Smooth muscle cell (in vitro differentiated cells): ENCODE measurements at regions not wholly inside any gene's neighbourhood (a gene's known extent, or its start where the extent isn't known, plus 50 kb on each side); places are given as distances from the start of the nearest gene placed in this dataset.

Experiments
- DNase-seq: peaks from one replicate; lab custom pipeline; 2025; ENCODE audit not compliant: unreplicated experiment; lab: John Stamatoyannopoulos, UW
- H2AFZ ChIP-seq: fragments of 200-600 bp; sonication (generic); 2 replicates; pipeline ENCODE4 v1.6.0; 2016; ENCODE audit warnings: antibody characterized with exemption, low read depth, mild to moderate bottlenecking
- H3F3A ChIP-seq: fragments of 200-600 bp; sonication (generic); 2 replicates; pipeline ENCODE4 v1.6.0; 2017; ENCODE audit warnings: antibody characterized with exemption, low read depth
- H3K27ac ChIP-seq: fragments of 200-600 bp; sonication (generic); 2 replicates; pipeline ENCODE4 v1.5.1; 2016; ENCODE audit warnings: low read depth, mild to moderate bottlenecking
- H3K27me3 ChIP-seq: fragments of 200-600 bp; sonication (generic); 2 replicates; pipeline ENCODE4 v1.6.1; 2016; ENCODE audit warnings: low read depth, mild to moderate bottlenecking
- H3K36me3 ChIP-seq: fragments of 200-600 bp; sonication (generic); 2 replicates; pipeline ENCODE4 v1.5.1; 2016; ENCODE audit warnings: low read depth
- H3K4me1 ChIP-seq: fragments of 200-600 bp; sonication (generic); 2 replicates; pipeline ENCODE4 v1.5.1; 2016; ENCODE audit warnings: low read depth
- H3K4me2 ChIP-seq: fragments of 200-600 bp; sonication (generic); 2 replicates; pipeline ENCODE4 v1.6.0; 2016; ENCODE audit warnings: mild to moderate bottlenecking
- H3K4me3 ChIP-seq: fragments of 200-600 bp; sonication (generic); 2 replicates; pipeline ENCODE4 v1.5.1; 2016; ENCODE audit warnings: mild to moderate bottlenecking
- H3K79me2 ChIP-seq: fragments of 200-600 bp; sonication (generic); 2 replicates; pipeline ENCODE4 v1.6.0; 2016; ENCODE audit warnings: low read depth, mild to moderate bottlenecking
- H3K9ac ChIP-seq: fragments of 200-600 bp; sonication (generic); 2 replicates; pipeline ENCODE4 v1.6.0; 2016; ENCODE audit warnings: low read depth
- H3K9me3 ChIP-seq: fragments of 200-600 bp; sonication (generic); replicated peaks from 2 replicates; pipeline ENCODE4 v1.5.1; 2016; ENCODE audit warnings: low read depth
- H4K20me1 ChIP-seq: fragments of 200-600 bp; sonication (generic); 2 replicates; pipeline ENCODE4 v1.6.0; 2016; ENCODE audit warnings: low read depth
- WGBS: methylation state at CpG from one replicate; pipeline ENCODE4 v1.1.7; 2016; ENCODE audit warnings: low lambda C conversion rate; 5-methylcytosine and 5-hydroxymethylcytosine counted together
- TF ChIP-seq, protein P1 (sequence below): fragments of 200-600 bp; sonication (generic); IDR thresholded peaks from 2 replicates; pipeline ENCODE4 v1.5.1; 2017; ENCODE audit warnings: borderline replicate concordance, mild to moderate bottlenecking, antibody characterized with exemption; ENCODE audit not compliant: insufficient read depth, poor library complexity, severe bottlenecking

DNA sequence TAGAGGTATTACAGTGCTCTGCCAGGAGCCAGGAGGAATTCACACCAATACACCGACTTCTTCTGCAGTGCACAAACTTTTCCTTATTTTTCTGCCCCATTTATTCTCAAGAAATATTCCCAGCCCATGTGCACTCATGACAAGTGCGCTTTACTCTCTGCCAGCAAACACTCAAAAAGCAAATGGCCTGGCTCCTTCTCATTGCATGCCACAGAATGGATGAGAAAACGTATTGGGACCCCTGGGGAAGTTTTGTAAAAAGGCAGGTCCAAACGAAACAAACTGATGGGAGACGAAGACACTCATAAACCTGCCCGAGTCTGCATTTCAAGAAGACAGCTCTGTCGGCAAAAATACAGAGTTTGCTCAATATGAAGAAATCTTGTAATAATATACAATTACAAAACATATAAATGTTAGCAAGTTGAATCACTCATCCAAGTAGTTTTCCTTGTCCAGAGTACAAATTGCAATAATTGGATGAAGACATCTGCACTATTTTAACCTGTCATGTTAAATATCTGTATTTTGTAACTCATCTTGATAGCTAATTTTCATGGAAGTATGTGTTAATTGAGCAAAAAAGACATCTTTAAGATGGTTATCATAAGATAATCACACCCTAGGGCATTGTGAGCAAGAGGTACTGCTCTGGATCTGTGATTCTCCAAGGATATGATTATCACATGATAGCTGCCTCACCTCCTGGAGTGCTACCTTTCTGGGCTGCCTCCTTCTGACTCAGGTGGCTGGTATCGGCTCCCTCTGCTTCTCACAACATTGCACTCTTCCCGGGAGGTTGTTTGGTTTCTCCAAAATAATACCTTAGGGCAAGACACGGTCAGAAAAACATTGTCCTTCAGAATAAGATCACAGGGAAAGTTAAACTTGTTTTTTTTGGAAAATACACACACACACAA lies 260.8 kb upstream of the G2E3 start:
- no peaks in the 10 kb centered on the region for H3F3A ChIP-seq
- H3K4me1 ChIP-seq: no peaks in the 10 kb centered on the region
- no peaks in the 10 kb centered on the region for H3K9me3 ChIP-seq
- no peak for DNase-seq
- no peaks in the 10 kb centered on the region for H3K27me3 ChIP-seq
- no peak overlapping the region for H3K4me2 ChIP-seq
- no peak overlapping the region for H3K9ac ChIP-seq
- H3K4me3 ChIP-seq: no peak overlapping the region
- TF ChIP-seq, protein P1, sequence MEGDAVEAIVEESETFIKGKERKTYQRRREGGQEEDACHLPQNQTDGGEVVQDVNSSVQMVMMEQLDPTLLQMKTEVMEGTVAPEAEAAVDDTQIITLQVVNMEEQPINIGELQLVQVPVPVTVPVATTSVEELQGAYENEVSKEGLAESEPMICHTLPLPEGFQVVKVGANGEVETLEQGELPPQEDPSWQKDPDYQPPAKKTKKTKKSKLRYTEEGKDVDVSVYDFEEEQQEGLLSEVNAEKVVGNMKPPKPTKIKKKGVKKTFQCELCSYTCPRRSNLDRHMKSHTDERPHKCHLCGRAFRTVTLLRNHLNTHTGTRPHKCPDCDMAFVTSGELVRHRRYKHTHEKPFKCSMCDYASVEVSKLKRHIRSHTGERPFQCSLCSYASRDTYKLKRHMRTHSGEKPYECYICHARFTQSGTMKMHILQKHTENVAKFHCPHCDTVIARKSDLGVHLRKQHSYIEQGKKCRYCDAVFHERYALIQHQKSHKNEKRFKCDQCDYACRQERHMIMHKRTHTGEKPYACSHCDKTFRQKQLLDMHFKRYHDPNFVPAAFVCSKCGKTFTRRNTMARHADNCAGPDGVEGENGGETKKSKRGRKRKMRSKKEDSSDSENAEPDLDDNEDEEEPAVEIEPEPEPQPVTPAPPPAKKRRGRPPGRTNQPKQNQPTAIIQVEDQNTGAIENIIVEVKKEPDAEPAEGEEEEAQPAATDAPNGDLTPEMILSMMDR: no peak
- H3K27ac ChIP-seq: no peak overlapping the region
- 78% methylated on average over 10 of the region's 10 CpGs for WGBS
- no peaks in the 10 kb centered on the region for H4K20me1 ChIP-seq
- H2AFZ ChIP-seq: no peak overlapping the region
- no peaks in the 10 kb centered on the region for H3K79me2 ChIP-seq
- H3K36me3 ChIP-seq: no peaks in the 10 kb centered on the region

DNA sequence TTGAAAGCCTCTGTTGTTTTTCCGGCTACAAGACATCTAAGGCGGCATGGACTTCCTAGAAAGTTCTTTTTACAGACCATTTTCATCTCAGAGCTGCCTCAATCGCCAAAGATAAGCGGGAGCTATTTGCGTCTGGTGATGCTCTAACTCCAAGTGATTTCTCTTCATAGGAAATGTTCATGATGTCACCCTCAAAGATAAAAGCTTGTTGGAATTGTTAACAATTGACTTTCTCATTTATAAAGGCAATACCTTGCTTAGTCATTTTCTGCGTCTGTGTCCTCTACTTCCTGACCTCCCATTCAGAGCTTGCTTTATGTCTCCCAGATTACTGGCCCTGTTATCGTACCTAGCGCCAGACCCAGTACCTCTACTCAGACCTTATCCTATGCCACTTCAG lies 259.0 kb upstream of the G2E3 start:
- no peak overlapping the region for H2AFZ ChIP-seq
- H3K27me3 ChIP-seq: no peaks in the 10 kb centered on the region
- H3K9me3 ChIP-seq: no peaks in the 10 kb centered on the region
- no peak overlapping the region for H3K9ac ChIP-seq
- no peaks in the 10 kb centered on the region for H3F3A ChIP-seq
- H4K20me1 ChIP-seq: no peaks in the 10 kb centered on the region
- WGBS: 41% methylated on average over 8 of the region's 8 CpGs
- TF ChIP-seq, protein P1: no peak
- no peak overlapping the region for H3K4me3 ChIP-seq
- DNase-seq: no peak
- H3K79me2 ChIP-seq: no peaks in the 10 kb centered on the region
- no peaks in the 10 kb centered on the region for H3K4me1 ChIP-seq
- H3K36me3 ChIP-seq: no peaks in the 10 kb centered on the region
- no peak overlapping the region for H3K27ac ChIP-seq
- no peak overlapping the region for H3K4me2 ChIP-seq

DNA sequence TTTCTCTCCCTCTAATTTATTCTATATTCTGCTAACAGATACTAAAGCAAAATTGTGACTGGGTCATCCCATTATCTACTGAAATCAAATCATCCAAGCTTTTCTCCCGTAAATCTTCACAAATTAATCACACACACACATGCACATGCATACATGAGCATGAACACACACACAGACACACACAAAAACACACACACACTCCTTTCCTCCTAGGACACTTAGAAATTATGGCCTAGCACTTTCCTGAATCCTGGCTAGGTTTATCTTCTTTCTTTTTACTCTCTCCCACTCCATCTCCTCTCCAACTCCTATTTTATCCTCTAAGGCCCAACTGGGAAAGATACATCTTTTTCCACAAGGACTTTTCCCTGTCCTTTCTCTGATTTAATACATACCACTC lies 255.6 kb upstream of the G2E3 start:
- no peaks in the 10 kb centered on the region for H3F3A ChIP-seq
- TF ChIP-seq, protein P1: no peak
- no peak for DNase-seq
- no peak overlapping the region for H3K9ac ChIP-seq
- H2AFZ ChIP-seq: no peak overlapping the region
- no peak overlapping the region for H3K27ac ChIP-seq
- WGBS: 62% methylated on average over 1 of the region's 1 CpG
- no peaks in the 10 kb centered on the region for H3K36me3 ChIP-seq
- H4K20me1 ChIP-seq: no peaks in the 10 kb centered on the region
- no peak overlapping the region for H3K4me2 ChIP-seq
- no peaks in the 10 kb centered on the region for H3K4me1 ChIP-seq
- H3K4me3 ChIP-seq: no peak overlapping the region
- no peaks in the 10 kb centered on the region for H3K27me3 ChIP-seq
- H3K79me2 ChIP-seq: no peaks in the 10 kb centered on the region
- no peaks in the 10 kb centered on the region for H3K9me3 ChIP-seq

DNA sequence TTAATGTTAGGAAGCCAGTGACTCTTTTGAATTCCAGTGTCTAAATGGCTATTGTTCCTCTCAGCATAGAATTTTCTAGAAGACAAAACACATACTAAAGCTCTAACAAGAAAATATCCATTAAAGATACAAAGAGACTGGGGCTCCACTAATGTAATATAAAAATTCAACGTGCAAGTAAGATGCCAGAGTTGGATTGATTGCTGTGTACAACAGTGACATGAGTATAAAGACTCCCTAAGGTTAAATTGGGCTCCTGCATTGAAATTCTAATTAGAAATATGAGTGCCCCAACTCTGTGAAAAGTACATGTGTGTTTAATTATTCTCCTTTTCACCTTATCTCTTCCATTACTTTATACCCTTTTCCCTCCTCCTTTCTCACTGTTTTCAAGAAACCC lies 253.6 kb upstream of the G2E3 start:
- no peak for DNase-seq
- H3K9me3 ChIP-seq: no peaks in the 10 kb centered on the region
- H4K20me1 ChIP-seq: no peaks in the 10 kb centered on the region
- H3K27ac ChIP-seq: no peak overlapping the region
- no peak overlapping the region for H3K9ac ChIP-seq
- TF ChIP-seq, protein P1: no peak
- H3F3A ChIP-seq: no peaks in the 10 kb centered on the region
- H2AFZ ChIP-seq: no peak overlapping the region
- no peaks in the 10 kb centered on the region for H3K4me1 ChIP-seq
- WGBS: 82% methylated on average over 1 of the region's 1 CpG
- H3K4me3 ChIP-seq: no peak overlapping the region
- H3K79me2 ChIP-seq: no peaks in the 10 kb centered on the region
- no peak overlapping the region for H3K4me2 ChIP-seq
- no peaks in the 10 kb centered on the region for H3K27me3 ChIP-seq
- no peaks in the 10 kb centered on the region for H3K36me3 ChIP-seq
